Mammary epithelial cell (primary cell): ENCODE measurements at regions not wholly inside any gene's neighbourhood (a gene's known extent, or its start where the extent isn't known, plus 50 kb on each side); places are given as distances from the start of the nearest gene placed in this dataset.

ENCODE experiments used
- CTCF ChIP-seq, 2 donors: IDR thresholded peaks in 1 of 2; conservative IDR thresholded peaks in 1 of 2; 2 replicates each; pipeline ENCODE4 v1.5.1; 2011 to 2012; ENCODE audit warnings: inconsistent platforms in 2 of 2, low read length in 2 of 2, mild to moderate bottlenecking in 2 of 2, control low read depth in 1 of 2, low read depth in 1 of 2; ENCODE audit not compliant: insufficient read depth in 1 of 2; ENCODE audit errors: extremely low read depth in 1 of 2
- EZH2 ChIP-seq: IDR thresholded peaks from 2 replicates; pipeline ENCODE4 v1.6.1; 2012; ENCODE audit warnings: low read length, inconsistent platforms, borderline replicate concordance

- TF ChIP-seq EZH2, result no peak
- no peak for TF ChIP-seq CTCF (conservative IDR thresholded peaks at IDR 0.05 in 1 of 2, IDR thresholded peaks at IDR 0.05 in 1 of 2; ENCODE audit: extremely low read depth in 1 of 2, insufficient read depth in 1 of 2, low read depth in 1 of 2, low read length in 2 of 2)
Measured at GRCh38 chr4:155569471-155569870, 97.2 kb upstream of the GUCY1A1 start.
